NB4 (cell line): ENCODE measurements at regions not wholly inside any gene's neighbourhood (a gene's known extent, or its start where the extent isn't known, plus 50 kb on each side); places are given as distances from the start of the nearest gene placed in this dataset.

Source experiments
- DNase-seq: peaks from one replicate; pipeline ENCODE4 v3.0.0; 2010; ENCODE audit warnings: low read depth
- H3K4me3 ChIP-seq: one replicate; pipeline ENCODE4 v1.5.1; 2011; ENCODE audit warnings: mild to moderate bottlenecking, low read depth, low read length, moderate library complexity
- MYC ChIP-seq: IDR thresholded peaks from 2 replicates; pipeline ENCODE4 v1.6.1; 2011; ENCODE audit warnings: low read depth, low read length
- POLR2A ChIP-seq: IDR thresholded peaks from 2 replicates; pipeline ENCODE4 v1.6.1; 2011; ENCODE audit warnings: mild to moderate bottlenecking; ENCODE audit not compliant: insufficient read length; ENCODE audit errors: extremely low read depth
- TF ChIP-seq, protein P1 (sequence below): IDR thresholded peaks from 2 replicates; pipeline ENCODE4 v1.6.1; 2011; ENCODE audit warnings: low read depth, low read length
- TF ChIP-seq, protein P2 (sequence below): IDR thresholded peaks from one replicate; pipeline ENCODE4 v1.5.1; 2012; ENCODE audit warnings: low read depth, low read length

DNA sequence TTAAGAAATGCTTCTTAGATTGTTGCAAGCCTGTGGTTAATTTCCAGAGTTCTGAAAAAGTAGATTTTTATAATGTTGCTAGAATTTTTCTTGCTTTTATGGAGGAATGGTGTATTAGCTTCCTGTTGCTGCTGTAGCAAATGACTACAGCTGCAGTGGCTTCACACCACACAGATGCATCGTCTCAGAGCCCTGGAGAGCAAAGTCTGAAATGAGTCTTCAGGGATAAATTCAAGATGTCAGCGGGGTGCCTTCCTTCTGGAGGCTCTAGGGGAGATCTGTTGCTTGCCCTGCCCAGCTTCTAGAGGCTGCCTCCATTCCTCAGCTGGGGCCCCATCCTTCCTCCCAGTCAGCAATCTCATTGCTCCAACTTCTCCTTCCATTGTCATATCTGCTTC is 187.8 kb downstream of the ZNF516 start:
- H3K4me3 ChIP-seq, result no peak overlapping the region
- TF ChIP-seq MYC, result no peak
- TF ChIP-seq, protein P1, sequence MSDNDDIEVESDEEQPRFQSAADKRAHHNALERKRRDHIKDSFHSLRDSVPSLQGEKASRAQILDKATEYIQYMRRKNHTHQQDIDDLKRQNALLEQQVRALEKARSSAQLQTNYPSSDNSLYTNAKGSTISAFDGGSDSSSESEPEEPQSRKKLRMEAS, result no peak
- no peak for TF ChIP-seq POLR2A
- TF ChIP-seq, protein P2, sequence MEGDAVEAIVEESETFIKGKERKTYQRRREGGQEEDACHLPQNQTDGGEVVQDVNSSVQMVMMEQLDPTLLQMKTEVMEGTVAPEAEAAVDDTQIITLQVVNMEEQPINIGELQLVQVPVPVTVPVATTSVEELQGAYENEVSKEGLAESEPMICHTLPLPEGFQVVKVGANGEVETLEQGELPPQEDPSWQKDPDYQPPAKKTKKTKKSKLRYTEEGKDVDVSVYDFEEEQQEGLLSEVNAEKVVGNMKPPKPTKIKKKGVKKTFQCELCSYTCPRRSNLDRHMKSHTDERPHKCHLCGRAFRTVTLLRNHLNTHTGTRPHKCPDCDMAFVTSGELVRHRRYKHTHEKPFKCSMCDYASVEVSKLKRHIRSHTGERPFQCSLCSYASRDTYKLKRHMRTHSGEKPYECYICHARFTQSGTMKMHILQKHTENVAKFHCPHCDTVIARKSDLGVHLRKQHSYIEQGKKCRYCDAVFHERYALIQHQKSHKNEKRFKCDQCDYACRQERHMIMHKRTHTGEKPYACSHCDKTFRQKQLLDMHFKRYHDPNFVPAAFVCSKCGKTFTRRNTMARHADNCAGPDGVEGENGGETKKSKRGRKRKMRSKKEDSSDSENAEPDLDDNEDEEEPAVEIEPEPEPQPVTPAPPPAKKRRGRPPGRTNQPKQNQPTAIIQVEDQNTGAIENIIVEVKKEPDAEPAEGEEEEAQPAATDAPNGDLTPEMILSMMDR, result no peak
- DNase-seq, result no peak

DNA sequence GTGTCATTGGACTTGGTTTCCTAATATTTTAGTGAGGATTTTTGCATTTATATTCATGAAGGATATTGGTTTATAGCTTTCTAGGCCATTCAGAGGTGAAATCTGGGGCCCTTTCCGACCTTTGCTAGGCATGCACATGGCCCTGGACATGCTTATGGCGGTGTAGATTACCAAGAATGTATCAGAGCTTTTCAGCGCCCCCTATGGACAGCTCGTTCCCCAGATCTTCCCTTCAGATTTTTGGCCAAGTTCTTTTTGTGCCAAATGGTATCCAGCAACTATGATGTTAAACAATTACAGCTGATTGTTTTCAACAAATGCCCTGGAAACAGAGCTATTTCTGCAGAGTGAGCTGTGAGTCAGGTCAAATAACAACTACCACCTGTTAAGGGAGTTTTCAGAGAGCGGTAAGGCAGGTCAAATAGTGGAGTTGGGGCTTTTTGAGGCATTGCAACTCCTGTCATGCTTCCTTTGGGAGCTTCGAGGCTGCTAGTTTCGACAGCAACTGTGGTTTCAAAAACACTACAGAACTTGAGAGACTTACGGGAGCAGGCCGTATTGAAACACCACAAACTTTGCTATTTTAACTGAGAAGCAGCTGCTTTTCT is 188.3 kb downstream of the ZNF516 start:
- TF ChIP-seq POLR2A, result no peak
- TF ChIP-seq, protein P2, result peak; percentile 37

DNA sequence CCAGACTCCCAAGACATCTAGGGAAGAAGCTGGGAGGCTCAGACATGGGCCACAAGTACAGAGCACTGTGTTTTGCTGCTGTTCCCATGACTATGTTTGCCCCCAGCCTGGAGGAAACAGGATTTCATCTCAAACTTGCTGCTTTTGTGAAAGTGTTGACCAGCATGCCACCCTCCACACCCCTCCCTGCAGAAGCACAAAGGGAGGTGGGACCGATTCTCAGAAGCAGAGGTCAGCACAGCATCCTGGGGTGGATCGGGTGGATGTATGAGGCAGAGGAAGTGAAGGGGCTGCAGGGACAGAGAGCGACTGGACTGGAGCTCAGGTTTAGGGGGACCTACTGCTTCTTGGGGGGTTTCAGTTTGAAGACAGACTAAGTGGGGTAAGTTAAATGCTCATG is 209.2 kb downstream of the ZNF516 start:
- TF ChIP-seq, protein P1, result no peak
- TF ChIP-seq MYC, result no peak
- no peak for TF ChIP-seq POLR2A
- TF ChIP-seq, protein P2, result no peak
- no peak for DNase-seq
- H3K4me3 ChIP-seq, result no peak overlapping the region

More for the DNA sequence above, 188.3 kb downstream of the ZNF516 start:
- no peak overlapping the region for H3K4me3 ChIP-seq
- DNase-seq, result peak; percentile 14

DNA sequence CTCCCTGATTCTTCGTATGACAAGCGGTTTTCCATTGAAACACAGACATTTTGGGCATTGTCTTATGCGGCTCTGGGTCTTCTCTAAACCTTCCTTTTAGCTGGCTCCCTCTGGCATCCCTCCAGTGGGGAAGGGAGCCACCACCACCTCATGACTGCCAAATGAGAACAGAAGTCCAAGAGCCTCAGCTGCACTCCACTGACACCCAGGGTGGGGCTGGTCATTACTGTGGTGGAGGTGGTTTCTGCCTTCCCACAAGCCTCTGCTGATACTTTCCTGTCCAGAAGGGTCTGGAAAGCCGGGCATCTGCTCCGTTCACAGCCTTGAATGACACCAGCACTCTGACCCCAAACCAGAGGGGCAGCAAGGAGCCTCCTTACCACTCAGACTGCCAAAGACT is 213.5 kb downstream of the ZNF516 start:
- TF ChIP-seq, protein P2, result no peak
- TF ChIP-seq MYC (no peak), POLR2A (no peak)
- TF ChIP-seq, protein P1, result no peak
- no peak for DNase-seq
- H3K4me3 ChIP-seq, result no peak overlapping the region

DNA sequence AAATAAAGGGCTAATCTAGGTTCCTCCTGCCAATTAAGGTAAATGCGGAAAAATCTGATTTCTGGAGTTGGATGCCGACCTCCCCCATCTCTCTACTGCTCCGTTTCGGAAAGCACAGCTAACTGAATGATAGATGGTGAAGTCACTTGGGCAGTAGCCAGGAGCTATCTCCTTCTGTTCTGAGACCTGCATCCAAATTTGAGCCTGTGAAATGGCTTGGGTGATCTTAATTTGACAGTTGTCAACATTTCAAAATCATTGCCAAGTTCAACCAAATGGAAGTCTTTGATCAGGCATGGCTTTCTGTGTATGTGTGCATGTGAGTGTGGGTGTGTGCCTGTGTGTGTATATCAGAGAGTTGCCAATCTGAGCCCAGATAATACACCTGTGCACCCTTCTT is 217.2 kb downstream of the ZNF516 start:
- DNase-seq, result no peak
- no peak for TF ChIP-seq POLR2A
- no peak overlapping the region for H3K4me3 ChIP-seq

DNA sequence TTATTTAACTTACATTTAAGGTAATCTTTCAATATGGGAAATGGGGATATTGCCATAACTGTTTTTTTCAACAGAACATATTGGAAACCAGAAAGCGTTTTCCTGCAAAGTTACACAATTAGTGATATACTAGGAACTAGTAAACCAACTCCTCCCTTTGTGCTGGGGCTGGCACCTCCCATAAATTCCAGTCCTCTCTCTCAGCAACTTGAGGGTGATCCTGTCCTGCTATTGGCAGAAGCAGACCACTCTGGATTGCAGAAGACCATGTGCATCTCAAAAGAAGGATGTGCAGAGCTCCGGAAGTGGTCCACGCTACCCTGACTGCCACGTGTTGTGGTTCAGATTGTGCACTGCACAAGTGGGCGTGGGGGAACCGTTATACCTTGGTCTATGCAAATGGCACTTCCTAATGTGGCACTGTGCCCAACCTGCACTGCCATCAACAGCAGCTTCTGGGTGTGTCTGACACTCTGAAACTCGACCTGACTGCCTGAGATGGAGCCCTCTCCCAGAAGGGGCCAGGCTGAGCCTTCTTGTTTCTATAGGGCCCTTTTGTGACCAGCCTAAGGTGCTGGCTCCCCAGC is 219.2 kb downstream of the ZNF516 start:
- H3K4me3 ChIP-seq, result no peak overlapping the region
- TF ChIP-seq MYC (no peak), POLR2A (no peak)
- TF ChIP-seq, protein P2, result no peak
- TF ChIP-seq, protein P1, result no peak
- peak; percentile 18 for DNase-seq
